Prostate gland (tissue), 2 donors: ENCODE measurements at regions not wholly inside any gene's neighbourhood (a gene's known extent, or its start where the extent isn't known, plus 50 kb on each side); places are given as distances from the start of the nearest gene placed in this dataset.

ENCODE experiments used
- DNase-seq: peaks from one replicate; pipeline ENCODE4 v3.0.0-alpha.2; 2019; ENCODE audit warnings: low spot score
- H3K27ac ChIP-seq, 2 donors: fragments of 200-600 bp; sonication (generic); 2 replicates each; pipeline ENCODE4 v1.5.1; 2017 to 2019
- H3K27me3 ChIP-seq: fragments of 200-600 bp; sonication (generic); replicated peaks from 2 replicates; pipeline ENCODE4 v1.5.1; 2019; ENCODE audit not compliant: insufficient read depth
- H3K36me3 ChIP-seq, 2 donors: fragments of 200-600 bp; sonication (generic); 1 replicate in 1 of 2; 2 replicates in 1 of 2; pipeline versions ENCODE4 v1.5.1 to v1.8.1; 2017 to 2019
- H3K4me1 ChIP-seq: fragments of 200-600 bp; sonication (generic); replicated peaks from 2 replicates; pipeline ENCODE4 v1.5.1; 2019
- H3K4me3 ChIP-seq, 2 donors: fragments of 200-600 bp; sonication (generic); 2 replicates each; pipeline ENCODE4 v1.5.1; 2017 to 2019
- H3K9me3 ChIP-seq: fragments of 200-600 bp; sonication (generic); 2 replicates; pipeline ENCODE4 v1.5.1; 2017
- CTCF ChIP-seq, 4 experiments: fragments of 200-600 bp in 2 of 4; fragments of 450-650 bp in 2 of 4; sonication (generic) in 2 of 4; IDR thresholded peaks; 1 replicate in 3 of 4; 2 replicates in 1 of 4; pipeline ENCODE4 v1.5.1; 2016 to 2019; ENCODE audit warnings: antibody characterized with exemption in 4 of 4, mild to moderate bottlenecking in 2 of 4, moderate library complexity in 2 of 4
- POLR2A ChIP-seq: fragments of 450-650 bp; IDR thresholded peaks from one replicate; pipeline ENCODE4 v1.6.1; 2016; ENCODE audit warnings: antibody characterized with exemption, mild to moderate bottlenecking
- POLR2AphosphoS5 ChIP-seq: sonication (generic); formaldehyde crosslinking; IDR thresholded peaks from one replicate; pipeline ENCODE4 v1.6.1; 2017; ENCODE audit warnings: antibody characterized with exemption
- WGBS: methylation state at CpG from one replicate; pipeline ENCODE4 v1.1.5; 2018; 5-methylcytosine and 5-hydroxymethylcytosine counted together
- intact Hi-C: fragments of 100-400 bp; cut with DNase I; formaldehyde crosslinking; loops from one replicate; pipeline ENCODE4 v1.14.2; 2022

- no peak for DNase-seq
- intact Hi-C loops, result no loop called here
These were observed 343.0 kb upstream of the PODXL start for GRCh38 chr7:131899271-131900030.

GRCh38 chr7:131898418-131898817 is 342.0 kb upstream of the PODXL start:
- Histone ChIP-seq H3K9me3 (no peaks in the 10 kb centered on the region), H3K36me3 (no peaks in the 10 kb centered on the region), H3K4me3 (no peak overlapping the region), H3K4me1 (no peaks in the 10 kb centered on the region), H3K27me3 (no peaks in the 10 kb centered on the region), H3K27ac (no peak overlapping the region)
- 30% methylated on average over 3 of the region's 3 CpGs for WGBS
- DNase-seq, result no peak
- intact Hi-C loops, result no loop called here
- TF ChIP-seq POLR2A (no peak), CTCF (IDR thresholded peaks at IDR 0.05) (no peak), POLR2AphosphoS5 (no peak)

More at GRCh38 chr7:131899271-131900030, 343.0 kb upstream of the PODXL start:
- H3K9me3 ChIP-seq, result no peaks in the 10 kb centered on the region
- H3K27ac ChIP-seq, result no peak overlapping the region
- WGBS, result 83% methylated on average over 4 of the region's 4 CpGs
- H3K27me3 ChIP-seq, result no peaks in the 10 kb centered on the region
- TF ChIP-seq POLR2AphosphoS5 (no peak), POLR2A (no peak), CTCF (IDR thresholded peaks at IDR 0.05) (no peak)
- no peaks in the 10 kb centered on the region for H3K36me3 ChIP-seq
- H3K4me3 ChIP-seq, result no peak overlapping the region
- no peaks in the 10 kb centered on the region for H3K4me1 ChIP-seq

- Histone ChIP-seq H3K36me3 (no peaks in the 10 kb centered on the region), H3K27me3 (no peaks in the 10 kb centered on the region), H3K27ac (no peak overlapping the region), H3K4me3 (no peak overlapping the region), H3K9me3 (no peaks in the 10 kb centered on the region), H3K4me1 (no peaks in the 10 kb centered on the region)
- no peak for TF ChIP-seq POLR2AphosphoS5
- TF ChIP-seq POLR2A, result no peak
- no peak for TF ChIP-seq CTCF (IDR thresholded peaks at IDR 0.05)
- whole genome bisulfite sequencing, result 65% methylated on average over 2 of the region's 2 CpGs
- intact Hi-C loops, result no loop called here
- no peak for DNase-seq
These were observed 341.4 kb upstream of the PODXL start for GRCh38 chr7:131897790-131898165.

- Histone ChIP-seq H3K27ac (no peak overlapping the region), H3K27me3 (no peaks in the 10 kb centered on the region), H3K9me3 (no peaks in the 10 kb centered on the region), H3K4me3 (no peak overlapping the region), H3K4me1 (no peaks in the 10 kb centered on the region), H3K36me3 (no peaks in the 10 kb centered on the region)
- TF ChIP-seq CTCF (IDR thresholded peaks at IDR 0.05) (no peak), POLR2A (no peak), POLR2AphosphoS5 (no peak)
- WGBS, result 59% methylated on average over 6 of the region's 6 CpGs
- DNase-seq, result no peak
- intact Hi-C loops, result no loop called here
These were observed 340.8 kb upstream of the PODXL start for GRCh38 chr7:131897016-131897789.
